GM19467 (cell line): ENCODE measurements at regions not wholly inside any gene's neighbourhood (a gene's known extent, or its start where the extent isn't known, plus 50 kb on each side); places are given as distances from the start of the nearest gene placed in this dataset.
"Not testable (repeated sequence)": the region's sequence is repeated elsewhere in the genome, so short reads cannot be mapped to it uniquely, and the experiment has no call there.

Source experiments
- ATAC-seq: cut with Tn5 transposase; IDR thresholded peaks from one replicate; pipeline ENCODE4 v1.9.1; 2021; ENCODE audit warnings: mild to moderate bottlenecking, moderate library complexity; ENCODE audit not compliant: unreplicated experiment

- ATAC-seq, result no peak
Observed at GRCh38 chr12:14207905-14208551, 157.5 kb upstream of the ATF7IP start.

GRCh38 chr12:14211947-14212387 lies 153.5 kb upstream of the ATF7IP start:
- ATAC-seq, result no peak

GRCh38 chr12:14213542-14213941 lies 151.9 kb upstream of the ATF7IP start:
- ATAC-seq, result no peak

- ATAC-seq, result no peak
Observed at GRCh38 chr12:14214495-14214894, 151.0 kb upstream of the ATF7IP start.

- not testable (repeated sequence) for ATAC-seq
Observed at GRCh38 chr12:14215949-14216348, 149.5 kb upstream of the ATF7IP start.

- ATAC-seq, result no peak
Observed at GRCh38 chr12:14216405-14217294, 148.8 kb upstream of the ATF7IP start.

GRCh38 chr12:14219156-14219555 lies 146.3 kb upstream of the ATF7IP start:
- no peak for ATAC-seq

- not testable (repeated sequence) for ATAC-seq
Observed at GRCh38 chr12:14219670-14220069, 145.8 kb upstream of the ATF7IP start.

- ATAC-seq, result no peak
Observed at GRCh38 chr12:14225064-14225463, 140.4 kb upstream of the ATF7IP start.

GRCh38 chr12:14235176-14235575 lies 130.3 kb upstream of the ATF7IP start:
- ATAC-seq, result not testable (repeated sequence)

GRCh38 chr12:14236641-14237040 lies 128.8 kb upstream of the ATF7IP start:
- not testable (repeated sequence) for ATAC-seq

GRCh38 chr12:14238221-14238792 lies 127.2 kb upstream of the ATF7IP start:
- ATAC-seq, result no peak

GRCh38 chr12:14239350-14239934 lies 126.0 kb upstream of the ATF7IP start:
- ATAC-seq, result peak; percentile 76

GRCh38 chr12:14239935-14240872 lies 125.3 kb upstream of the ATF7IP start:
- peak; percentile 34 for ATAC-seq

- no peak for ATAC-seq
Observed at GRCh38 chr12:14240873-14241220, 124.6 kb upstream of the ATF7IP start.

- not testable (repeated sequence) for ATAC-seq
Observed at GRCh38 chr12:14242825-14243224, 122.7 kb upstream of the ATF7IP start.

- no peak for ATAC-seq
Observed at GRCh38 chr12:14243941-14244340, 121.5 kb upstream of the ATF7IP start.

GRCh38 chr12:14244876-14245669 lies 120.4 kb upstream of the ATF7IP start:
- ATAC-seq, result no peak

GRCh38 chr12:14247166-14247565 lies 118.3 kb upstream of the ATF7IP start:
- no peak for ATAC-seq

- ATAC-seq, result no peak
Observed at GRCh38 chr12:14249368-14249767, 116.1 kb upstream of the ATF7IP start.
